ENCODE measurements at regions not wholly inside any gene's neighbourhood (a gene's known extent, or its start where the extent isn't known, plus 50 kb on each side); places are given as distances from the start of the nearest gene placed in this dataset.

- intact Hi-C loops (cut with micrococcal nuclease): no loop called here
- Mint-ChIP-seq H3K9me3 (peaks cover 4% of the 10 kb centered on the region), H3K36me3 (ENCODE audit: low read depth) (no peaks in the 10 kb centered on the region)
Observed at GRCh38 chr20:11738852-11739251, 178.8 kb upstream of the BTBD3 start.

GRCh38 chr20:11740975-11741374 lies 176.7 kb upstream of the BTBD3 start:
- no peak overlapping the region for H3K27ac Mint-ChIP-seq
- H3K27me3 Mint-ChIP-seq (ENCODE audit: insufficient read depth): peaks cover 3% of the 10 kb centered on the region
- no peaks in the 10 kb centered on the region for H3K36me3 Mint-ChIP-seq (ENCODE audit: low read depth)
- peaks cover 4% of the 10 kb centered on the region for H3K9me3 Mint-ChIP-seq
- H3K4me1 Mint-ChIP-seq (ENCODE audit: low read depth): no peaks in the 10 kb centered on the region
- H3K4me3 Mint-ChIP-seq: no peak overlapping the region
- no peak for DNase-seq (ENCODE audit: low spot score)
- intact Hi-C loops (cut with micrococcal nuclease): no loop called here

More at GRCh38 chr20:11738852-11739251, 178.8 kb upstream of the BTBD3 start:
- Mint-ChIP-seq H3K4me3 (no peak overlapping the region), H3K27me3 (ENCODE audit: insufficient read depth) (peaks cover 3% of the 10 kb centered on the region), H3K4me1 (ENCODE audit: low read depth) (no peaks in the 10 kb centered on the region), H3K27ac (no peak overlapping the region)
- no peak for DNase-seq (ENCODE audit: low spot score)

GRCh38 chr20:11745145-11745544 lies 172.5 kb upstream of the BTBD3 start:
- intact Hi-C loops (cut with micrococcal nuclease): no loop called here
- H3K27me3 Mint-ChIP-seq (ENCODE audit: insufficient read depth): peaks cover 3% of the 10 kb centered on the region
- H3K27ac Mint-ChIP-seq: no peak overlapping the region
- no peaks in the 10 kb centered on the region for H3K36me3 Mint-ChIP-seq (ENCODE audit: low read depth)
- H3K9me3 Mint-ChIP-seq: no peaks in the 10 kb centered on the region
- no peak for DNase-seq (ENCODE audit: low spot score)
- H3K4me3 Mint-ChIP-seq: no peak overlapping the region
- no peaks in the 10 kb centered on the region for H3K4me1 Mint-ChIP-seq (ENCODE audit: low read depth)

GRCh38 chr20:11748436-11748835 lies 169.3 kb upstream of the BTBD3 start:
- no peaks in the 10 kb centered on the region for H3K36me3 Mint-ChIP-seq (ENCODE audit: low read depth)
- H3K4me3 Mint-ChIP-seq: no peak overlapping the region
- DNase-seq (ENCODE audit: low spot score): no peak
- H3K27me3 Mint-ChIP-seq (ENCODE audit: insufficient read depth): peaks cover 3% of the 10 kb centered on the region
- H3K27ac Mint-ChIP-seq: no peak overlapping the region
- no peaks in the 10 kb centered on the region for H3K9me3 Mint-ChIP-seq
- H3K4me1 Mint-ChIP-seq (ENCODE audit: low read depth): no peaks in the 10 kb centered on the region
- intact Hi-C loops (cut with micrococcal nuclease): no loop called here

- no peak for DNase-seq (ENCODE audit: low spot score)
- Mint-ChIP-seq H3K4me1 (ENCODE audit: low read depth) (no peaks in the 10 kb centered on the region), H3K4me3 (no peak overlapping the region), H3K27ac (no peak overlapping the region), H3K9me3 (no peaks in the 10 kb centered on the region), H3K36me3 (ENCODE audit: low read depth) (no peaks in the 10 kb centered on the region), H3K27me3 (ENCODE audit: insufficient read depth) (no peaks in the 10 kb centered on the region)
- intact Hi-C loops (cut with micrococcal nuclease): no loop called here
Observed at GRCh38 chr20:11752336-11752735, 165.4 kb upstream of the BTBD3 start.

GRCh38 chr20:11753155-11753554 lies 164.5 kb upstream of the BTBD3 start:
- Mint-ChIP-seq H3K4me1 (ENCODE audit: low read depth) (no peaks in the 10 kb centered on the region), H3K27me3 (ENCODE audit: insufficient read depth) (no peaks in the 10 kb centered on the region), H3K36me3 (ENCODE audit: low read depth) (no peaks in the 10 kb centered on the region), H3K27ac (no peak overlapping the region), H3K4me3 (no peak overlapping the region), H3K9me3 (no peaks in the 10 kb centered on the region)
- DNase-seq (ENCODE audit: low spot score): no peak
- intact Hi-C loops (cut with micrococcal nuclease): no loop called here

- no peak for DNase-seq (ENCODE audit: low spot score)
- Mint-ChIP-seq H3K4me1 (ENCODE audit: low read depth) (no peaks in the 10 kb centered on the region), H3K9me3 (no peaks in the 10 kb centered on the region), H3K27ac (no peak overlapping the region), H3K4me3 (no peak overlapping the region), H3K27me3 (ENCODE audit: insufficient read depth) (no peaks in the 10 kb centered on the region), H3K36me3 (ENCODE audit: low read depth) (no peaks in the 10 kb centered on the region)
- intact Hi-C loops (cut with micrococcal nuclease): no loop called here
Observed at GRCh38 chr20:11754451-11754850, 163.2 kb upstream of the BTBD3 start.

GRCh38 chr20:11755071-11755841 lies 162.4 kb upstream of the BTBD3 start:
- Mint-ChIP-seq H3K4me1 (ENCODE audit: low read depth) (no peaks in the 10 kb centered on the region), H3K9me3 (no peaks in the 10 kb centered on the region), H3K36me3 (ENCODE audit: low read depth) (no peaks in the 10 kb centered on the region), H3K27me3 (ENCODE audit: insufficient read depth) (no peaks in the 10 kb centered on the region), H3K4me3 (no peak overlapping the region), H3K27ac (no peak overlapping the region)
- no peak for DNase-seq (ENCODE audit: low spot score)
- intact Hi-C loops (cut with micrococcal nuclease): no loop called here

- Mint-ChIP-seq H3K4me1 (ENCODE audit: low read depth) (no peaks in the 10 kb centered on the region), H3K9me3 (no peaks in the 10 kb centered on the region), H3K4me3 (no peak overlapping the region), H3K36me3 (ENCODE audit: low read depth) (no peaks in the 10 kb centered on the region), H3K27ac (no peak overlapping the region), H3K27me3 (ENCODE audit: insufficient read depth) (no peaks in the 10 kb centered on the region)
- DNase-seq (ENCODE audit: low spot score): no peak
- intact Hi-C loops (cut with micrococcal nuclease): no loop called here
Observed at GRCh38 chr20:11761497-11761896, 156.2 kb upstream of the BTBD3 start.

GRCh38 chr20:11766961-11767360 lies 150.7 kb upstream of the BTBD3 start:
- Mint-ChIP-seq H3K9me3 (peaks cover 4% of the 10 kb centered on the region), H3K27ac (no peak overlapping the region), H3K4me3 (no peak overlapping the region), H3K27me3 (ENCODE audit: insufficient read depth) (no peaks in the 10 kb centered on the region), H3K4me1 (ENCODE audit: low read depth) (no peaks in the 10 kb centered on the region), H3K36me3 (ENCODE audit: low read depth) (no peaks in the 10 kb centered on the region)
- no peak for DNase-seq (ENCODE audit: low spot score)
- intact Hi-C loops (cut with micrococcal nuclease): no loop called here

- DNase-seq (ENCODE audit: low spot score): no peak
- intact Hi-C loops (cut with micrococcal nuclease): no loop called here
- peaks cover 2% of the 10 kb centered on the region for H3K27me3 Mint-ChIP-seq (ENCODE audit: insufficient read depth)
Observed at GRCh38 chr20:11769825-11770224, 147.9 kb upstream of the BTBD3 start.

GRCh38 chr20:11772226-11772730 lies 145.4 kb upstream of the BTBD3 start:
- H3K27me3 Mint-ChIP-seq (ENCODE audit: insufficient read depth): peaks cover 2% of the 10 kb centered on the region
- no peak for DNase-seq (ENCODE audit: low spot score)
- H3K4me1 Mint-ChIP-seq (ENCODE audit: low read depth): no peaks in the 10 kb centered on the region
- no peaks in the 10 kb centered on the region for H3K36me3 Mint-ChIP-seq (ENCODE audit: low read depth)
- H3K9me3 Mint-ChIP-seq: peaks cover 4% of the 10 kb centered on the region
- intact Hi-C loops (cut with micrococcal nuclease): no loop called here
- no peak overlapping the region for H3K4me3 Mint-ChIP-seq
- H3K27ac Mint-ChIP-seq: no peak overlapping the region

More at GRCh38 chr20:11769825-11770224, 147.9 kb upstream of the BTBD3 start:
- Mint-ChIP-seq H3K4me3 (no peak overlapping the region), H3K4me1 (ENCODE audit: low read depth) (no peaks in the 10 kb centered on the region), H3K36me3 (ENCODE audit: low read depth) (no peaks in the 10 kb centered on the region), H3K27ac (no peak overlapping the region), H3K9me3 (peaks cover 4% of the 10 kb centered on the region)

GRCh38 chr20:11776687-11777086 lies 141.0 kb upstream of the BTBD3 start:
- no peaks in the 10 kb centered on the region for H3K36me3 Mint-ChIP-seq (ENCODE audit: low read depth)
- H3K27ac Mint-ChIP-seq: no peak overlapping the region
- no peaks in the 10 kb centered on the region for H3K4me1 Mint-ChIP-seq (ENCODE audit: low read depth)
- peaks cover 2% of the 10 kb centered on the region for H3K27me3 Mint-ChIP-seq (ENCODE audit: insufficient read depth)
- no peaks in the 10 kb centered on the region for H3K9me3 Mint-ChIP-seq
- no peak overlapping the region for H3K4me3 Mint-ChIP-seq
- intact Hi-C loops (cut with micrococcal nuclease): no loop called here
- no peak for DNase-seq (ENCODE audit: low spot score)

Measured in activated T-helper 1 cell treated with anti-CD3 and anti-CD28 coated beads, Interleukin-12 subunit alpha, Interleukin-12 subunit beta, Interleukin-2, Interleukin-4 antibody, amounts not matched to agents 30 ng/mL and 10 ng/mL and 1 ng/mL, durations not matched to agents 14 hours and 24 hours and 36 hours (primary cell).